GM12878 (cell line): ENCODE measurements at regions not wholly inside any gene's neighbourhood (a gene's known extent, or its start where the extent isn't known, plus 50 kb on each side); places are given as distances from the start of the nearest gene placed in this dataset.

ENCODE experiments used
- ATAC-seq: fragments of 200-7000 bp; cut with Tn5 transposase; 3 replicates; pipeline ENCODE4 v1.9.1; 2020; ENCODE audit warnings: mild to moderate bottlenecking, moderate library complexity
- BruUV-seq: library from RNA; stranded (reverse); fragments of 400-500 nt; replicated peaks from 2 replicates; lab custom pipeline; 2021; lab: Mats Ljungman, UMichigan
- CTCF ChIA-PET: fragments of 300-600 bp; sonication (Branson Sonifier 250); formaldehyde crosslinking; extraction: SDS; loops from one replicate; lab custom pipeline; 2021; ENCODE audit warnings: inconsistent platforms; lab: Yijun Ruan, JAX
- POLR2A ChIA-PET: fragments of 350-600 bp; formaldehyde crosslinking; extraction: SDS; loops from one replicate; lab custom pipeline; 2021; ENCODE audit warnings: inconsistent platforms; lab: Charles Lee
- RAD21 ChIA-PET: fragments of 300-600 bp; sonication (Branson Sonifier 250); formaldehyde crosslinking; loops from one replicate; lab custom pipeline; 2023; ENCODE audit warnings: antibody characterized with exemption; ENCODE audit not compliant: unreplicated experiment; lab: Charles Lee
- SMC1A ChIA-PET: fragments of 300-600 bp; sonication (Branson Sonifier 250); formaldehyde crosslinking; loops from one replicate; lab custom pipeline; 2023; ENCODE audit not compliant: unreplicated experiment, uncharacterized antibody; lab: Charles Lee
- DNase-seq: peaks from one replicate; pipeline ENCODE4 v3.0.0-alpha.2; 2011; ENCODE audit warnings: low read depth, low spot score
- FAIRE-seq: peaks from 3 replicates; lab custom pipeline; 2011; peaks lifted over from hg19 to GRCh38; lab: Jason Lieb, UNC
- H2AFZ ChIP-seq: 2 replicates; pipeline ENCODE4 v1.6.0; 2011; ENCODE audit warnings: low read depth, low read length, control low read depth; ENCODE audit not compliant: control insufficient read depth
- H3K27ac ChIP-seq: 2 replicates; pipeline ENCODE4 v1.5.1; 2011; ENCODE audit warnings: control low read depth; ENCODE audit not compliant: control insufficient read depth, insufficient read depth
- H3K27me3 ChIP-seq, 2 experiments: replicated peaks in 1 of 2; 2 replicates each; pipeline versions ENCODE4 v1.6.0 to v1.6.1; 2011; ENCODE audit warnings: low read length in 1 of 2; ENCODE audit not compliant: control insufficient read depth in 2 of 2, insufficient read depth in 2 of 2
- H3K36me3 ChIP-seq, 2 experiments: 2 replicates each; pipeline ENCODE4 v1.5.1; 2011; ENCODE audit warnings: low read length in 1 of 2; ENCODE audit not compliant: control insufficient read depth in 2 of 2, insufficient read depth in 2 of 2
- H3K4me1 ChIP-seq: 2 replicates; pipeline ENCODE4 v1.6.1; 2011; ENCODE audit warnings: mild to moderate bottlenecking, low read length, moderate library complexity, mixed read lengths; ENCODE audit not compliant: control insufficient read depth, insufficient read depth
- H3K4me2 ChIP-seq: 2 replicates; pipeline ENCODE4 v1.6.0; 2011; ENCODE audit warnings: control low read depth; ENCODE audit not compliant: control insufficient read depth, insufficient read depth
- H3K4me3 ChIP-seq: fragments of 200-600 bp; sonication (generic); 2 replicates; pipeline ENCODE4 v1.5.1; 2016
- H3K79me2 ChIP-seq: 2 replicates; pipeline ENCODE4 v1.6.0; 2011; ENCODE audit warnings: low read length; ENCODE audit not compliant: control insufficient read depth, insufficient read depth
- H3K9ac ChIP-seq: 2 replicates; pipeline ENCODE4 v1.8.0; 2011; ENCODE audit warnings: low read length, control low read depth, mixed read lengths; ENCODE audit not compliant: control insufficient read depth, insufficient read depth
- H3K9me3 ChIP-seq: replicated peaks from 3 replicates; pipeline ENCODE4 v1.5.1; 2011; ENCODE audit warnings: mild to moderate bottlenecking, low read length; ENCODE audit not compliant: control insufficient read depth, insufficient read depth
- H4K20me1 ChIP-seq: 2 replicates; pipeline ENCODE4 v1.6.0; 2011; ENCODE audit not compliant: control insufficient read depth, insufficient read depth
- ELK1 ChIP-seq: IDR thresholded peaks from 2 replicates; pipeline ENCODE4 v1.6.1; 2012; ENCODE audit warnings: low read depth, low read length, improper control_type of control experiment
- PML ChIP-seq: IDR thresholded peaks from 2 replicates; pipeline ENCODE4 v1.6.1; 2012; ENCODE audit warnings: low read length, inconsistent platforms
- STAT1 ChIP-seq: fragments of 450-650 bp; conservative IDR thresholded peaks from 2 replicates; pipeline ENCODE4 v1.6.1; 2014; ENCODE audit warnings: antibody characterized with exemption, mild to moderate bottlenecking
- WGBS: methylation state at CpG from one replicate; pipeline ENCODE4 v1.1.6; 2016; ENCODE audit warnings: low lambda C conversion rate; ENCODE audit not compliant: insufficient replicate concordance, insufficient coverage; ENCODE audit errors: missing lambda C conversion rate; 5-methylcytosine and 5-hydroxymethylcytosine counted together
- in situ Hi-C: fragments of 300-500 bp; cut with MboI; formaldehyde crosslinking; loops from 9 replicates; pipeline ENCODE4 v1.14.3; 2018; ENCODE audit warnings: mixed read lengths
- intact Hi-C: fragments of 100-400 bp; cut with micrococcal nuclease; formaldehyde crosslinking; loops from one replicate; pipeline ENCODE4 v1.14.2; 2022; ENCODE audit not compliant: unreplicated experiment
- TF ChIP-seq, protein P1 (sequence below): fragments of 450-650 bp; formaldehyde crosslinking; IDR thresholded peaks from 2 replicates; pipeline ENCODE4 v1.4.0; 2020; ENCODE audit warnings: mild to moderate bottlenecking, moderate library complexity

GRCh38 chr2:78750219-78750618, 275.3 kb upstream of the REG3G start:
- no TSS peak for BruUV-seq
- RAD21 ChIA-PET = no interaction called here

More at GRCh38 chr2:78750219-78750618, 275.3 kb upstream of the REG3G start:
- Histone ChIP-seq H3K4me1 (no peaks in the 10 kb centered on the region), H3K36me3 (no peaks in the 10 kb centered on the region), H2AFZ (no peak overlapping the region), H3K4me2 (no peak overlapping the region), H3K79me2 (no peaks in the 10 kb centered on the region), H4K20me1 (no peaks in the 10 kb centered on the region), H3K27ac (no peak overlapping the region), H3K27me3 (no peaks in the 10 kb centered on the region), H3K9me3 (no peaks in the 10 kb centered on the region), H3K9ac (no peak overlapping the region), H3K4me3 (no peak overlapping the region)
- ChIA-PET POLR2A (no interaction called here), SMC1A (no interaction called here), CTCF (interaction anchor here (0.6 kb wide), 1 partner anchor 78 kb away, joined by 3 read pairs; no protein-coding TSS in a partner anchor)
- intact Hi-C loops = no loop called here
- FAIRE-seq (no peak), ATAC-seq (no peak), DNase-seq (no peak)
- no peak for TF ChIP-seq ELK1
- TF ChIP-seq, protein P1, sequence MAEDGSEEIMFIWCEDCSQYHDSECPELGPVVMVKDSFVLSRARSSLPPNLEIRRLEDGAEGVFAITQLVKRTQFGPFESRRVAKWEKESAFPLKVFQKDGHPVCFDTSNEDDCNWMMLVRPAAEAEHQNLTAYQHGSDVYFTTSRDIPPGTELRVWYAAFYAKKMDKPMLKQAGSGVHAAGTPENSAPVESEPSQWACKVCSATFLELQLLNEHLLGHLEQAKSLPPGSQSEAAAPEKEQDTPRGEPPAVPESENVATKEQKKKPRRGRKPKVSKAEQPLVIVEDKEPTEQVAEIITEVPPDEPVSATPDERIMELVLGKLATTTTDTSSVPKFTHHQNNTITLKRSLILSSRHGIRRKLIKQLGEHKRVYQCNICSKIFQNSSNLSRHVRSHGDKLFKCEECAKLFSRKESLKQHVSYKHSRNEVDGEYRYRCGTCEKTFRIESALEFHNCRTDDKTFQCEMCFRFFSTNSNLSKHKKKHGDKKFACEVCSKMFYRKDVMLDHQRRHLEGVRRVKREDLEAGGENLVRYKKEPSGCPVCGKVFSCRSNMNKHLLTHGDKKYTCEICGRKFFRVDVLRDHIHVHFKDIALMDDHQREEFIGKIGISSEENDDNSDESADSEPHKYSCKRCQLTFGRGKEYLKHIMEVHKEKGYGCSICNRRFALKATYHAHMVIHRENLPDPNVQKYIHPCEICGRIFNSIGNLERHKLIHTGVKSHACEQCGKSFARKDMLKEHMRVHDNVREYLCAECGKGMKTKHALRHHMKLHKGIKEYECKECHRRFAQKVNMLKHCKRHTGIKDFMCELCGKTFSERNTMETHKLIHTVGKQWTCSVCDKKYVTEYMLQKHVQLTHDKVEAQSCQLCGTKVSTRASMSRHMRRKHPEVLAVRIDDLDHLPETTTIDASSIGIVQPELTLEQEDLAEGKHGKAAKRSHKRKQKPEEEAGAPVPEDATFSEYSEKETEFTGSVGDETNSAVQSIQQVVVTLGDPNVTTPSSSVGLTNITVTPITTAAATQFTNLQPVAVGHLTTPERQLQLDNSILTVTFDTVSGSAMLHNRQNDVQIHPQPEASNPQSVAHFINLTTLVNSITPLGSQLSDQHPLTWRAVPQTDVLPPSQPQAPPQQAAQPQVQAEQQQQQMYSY = no peak
- no peak for TF ChIP-seq STAT1
- no peak for TF ChIP-seq PML
- in situ Hi-C loops = no loop called here
- 2% methylated on average over 2 of the region's 2 CpGs for WGBS
